ENCODE measurements at regions not wholly inside any gene's neighbourhood (a gene's known extent, or its start where the extent isn't known, plus 50 kb on each side); places are given as distances from the start of the nearest gene placed in this dataset.
"Not testable (repeated sequence)": the region's sequence is repeated elsewhere in the genome, so short reads cannot be mapped to it uniquely, and the experiment has no call there.

DNA sequence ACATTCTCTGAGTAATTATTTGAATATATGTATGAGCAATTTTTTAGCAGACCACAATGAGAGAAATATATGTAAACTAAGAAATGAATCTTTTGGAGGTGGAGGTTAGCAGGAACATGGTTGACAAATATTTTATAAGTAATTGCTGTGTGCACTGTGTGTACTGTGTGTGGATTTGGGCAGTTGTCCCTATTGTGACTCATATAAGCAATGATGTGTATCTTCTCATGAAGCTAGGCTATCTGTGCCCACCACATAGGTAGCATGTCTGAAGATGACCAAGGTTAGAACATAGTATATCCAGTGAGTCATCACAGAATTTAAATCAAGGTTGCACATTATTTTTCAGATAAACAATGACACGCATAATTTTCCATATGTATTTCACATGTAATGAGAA lies 713.9 kb upstream of the GBE1 start:
- Histone ChIP-seq H3K4me1 (ENCODE audit: control insufficient read depth, insufficient read depth, low read length) (no peaks in the 10 kb centered on the region), H3K4me3 (ENCODE audit: low read depth, low read length) (no peak overlapping the region), H3K36me3 (ENCODE audit: control insufficient read depth, insufficient read depth, low read length) (no peaks in the 10 kb centered on the region), H3K27ac (ENCODE audit: low read depth, low read length) (no peak overlapping the region), H3K27me3 (ENCODE audit: control insufficient read depth, insufficient read depth, low read length) (no peaks in the 10 kb centered on the region), H3K9me3 (ENCODE audit: control insufficient read depth, insufficient read depth, low read depth, low read length) (peaks cover 11% of the 10 kb centered on the region; the same call in 1 of the 2 replicates), H3K9ac (ENCODE audit: low read length) (no peak overlapping the region)

- Histone ChIP-seq H3K36me3 (ENCODE audit: control insufficient read depth, insufficient read depth, low read length) (no peaks in the 10 kb centered on the region), H3K9ac (ENCODE audit: low read length) (no peak overlapping the region), H3K27ac (ENCODE audit: low read depth, low read length) (no peak overlapping the region), H3K4me1 (ENCODE audit: control insufficient read depth, insufficient read depth, low read length) (no peaks in the 10 kb centered on the region), H3K27me3 (ENCODE audit: control insufficient read depth, insufficient read depth, low read length) (no peaks in the 10 kb centered on the region), H3K4me3 (ENCODE audit: low read depth, low read length) (no peak overlapping the region), H3K9me3 (ENCODE audit: control insufficient read depth, insufficient read depth, low read depth, low read length) (peaks cover 11% of the 10 kb centered on the region; the same call in 1 of the 2 replicates)
Observed at GRCh38 chr3:82474711-82475110, 713.3 kb upstream of the GBE1 start.

- Histone ChIP-seq H3K9ac (ENCODE audit: low read length) (no peak overlapping the region), H3K27ac (ENCODE audit: low read depth, low read length) (no peak overlapping the region), H3K4me3 (ENCODE audit: low read depth, low read length) (no peak overlapping the region), H3K9me3 (ENCODE audit: control insufficient read depth, insufficient read depth, low read depth, low read length) (peaks cover 11% of the 10 kb centered on the region; the same call in 1 of the 2 replicates), H3K36me3 (ENCODE audit: control insufficient read depth, insufficient read depth, low read length) (no peaks in the 10 kb centered on the region), H3K4me1 (ENCODE audit: control insufficient read depth, insufficient read depth, low read length) (no peaks in the 10 kb centered on the region), H3K27me3 (ENCODE audit: control insufficient read depth, insufficient read depth, low read length) (no peaks in the 10 kb centered on the region)
Observed at GRCh38 chr3:82473864-82474541, 712.6 kb upstream of the GBE1 start.

GRCh38 chr3:82467051-82467450 lies 705.6 kb upstream of the GBE1 start:
- Histone ChIP-seq H3K9me3 (ENCODE audit: control insufficient read depth, insufficient read depth, low read depth, low read length) (no peaks in the 10 kb centered on the region), H3K27ac (ENCODE audit: low read depth, low read length) (no peak overlapping the region), H3K9ac (ENCODE audit: low read length) (no peak overlapping the region), H3K27me3 (ENCODE audit: control insufficient read depth, insufficient read depth, low read length) (no peaks in the 10 kb centered on the region), H3K4me3 (ENCODE audit: low read depth, low read length) (no peak overlapping the region), H3K4me1 (ENCODE audit: control insufficient read depth, insufficient read depth, low read length) (no peaks in the 10 kb centered on the region), H3K36me3 (ENCODE audit: control insufficient read depth, insufficient read depth, low read length) (no peaks in the 10 kb centered on the region)

- no peaks in the 10 kb centered on the region for H3K27me3 ChIP-seq (ENCODE audit: control insufficient read depth, insufficient read depth, low read length)
- H3K36me3 ChIP-seq (ENCODE audit: control insufficient read depth, insufficient read depth, low read length) = no peaks in the 10 kb centered on the region
- no peaks in the 10 kb centered on the region for H3K9me3 ChIP-seq (ENCODE audit: control insufficient read depth, insufficient read depth, low read depth, low read length)
- no peak overlapping the region for H3K9ac ChIP-seq (ENCODE audit: low read length)
- H3K4me1 ChIP-seq (ENCODE audit: control insufficient read depth, insufficient read depth, low read length) = peaks cover 8% of the 10 kb centered on the region; the same call in 1 of the 2 replicates
- no peak overlapping the region for H3K27ac ChIP-seq (ENCODE audit: low read depth, low read length)
- H3K4me3 ChIP-seq (ENCODE audit: low read depth, low read length) = no peak overlapping the region
Observed at GRCh38 chr3:82462977-82463376, 701.5 kb upstream of the GBE1 start.

- Histone ChIP-seq H3K36me3 (ENCODE audit: control insufficient read depth, insufficient read depth, low read length) (no peaks in the 10 kb centered on the region), H3K4me1 (ENCODE audit: control insufficient read depth, insufficient read depth, low read length) (peaks cover 8% of the 10 kb centered on the region; the same call in 1 of the 2 replicates), H3K9ac (ENCODE audit: low read length) (no peak overlapping the region), H3K9me3 (ENCODE audit: control insufficient read depth, insufficient read depth, low read depth, low read length) (no peaks in the 10 kb centered on the region), H3K27me3 (ENCODE audit: control insufficient read depth, insufficient read depth, low read length) (no peaks in the 10 kb centered on the region), H3K4me3 (ENCODE audit: low read depth, low read length) (no peak overlapping the region), H3K27ac (ENCODE audit: low read depth, low read length) (no peak overlapping the region)
Observed at GRCh38 chr3:82461049-82461889, 699.8 kb upstream of the GBE1 start.

DNA sequence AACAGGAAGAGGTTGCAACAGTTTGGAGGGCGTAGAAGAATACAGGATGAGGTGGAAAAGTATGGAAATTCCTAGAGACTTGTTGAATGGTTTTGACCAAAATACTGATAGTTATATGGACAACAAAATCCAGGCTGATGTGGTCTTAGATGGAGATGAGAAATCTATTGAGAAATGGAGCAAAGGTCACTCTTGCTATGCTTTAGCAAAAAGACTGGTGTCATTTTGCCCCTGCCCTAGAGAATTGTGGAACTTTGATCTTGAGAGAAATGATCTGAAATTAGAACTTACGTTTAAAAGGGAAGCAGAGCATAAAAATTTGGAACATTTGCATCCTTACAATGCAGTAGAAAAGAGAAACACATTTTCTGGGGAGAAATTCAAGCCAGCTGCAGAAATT lies 686.9 kb upstream of the GBE1 start:
- Histone ChIP-seq H3K36me3 (ENCODE audit: control insufficient read depth, insufficient read depth, low read length) (no peaks in the 10 kb centered on the region), H3K4me3 (ENCODE audit: low read depth, low read length) (no peak overlapping the region), H3K27ac (ENCODE audit: low read depth, low read length) (no peak overlapping the region), H3K9ac (ENCODE audit: low read length) (no peak overlapping the region), H3K9me3 (ENCODE audit: control insufficient read depth, insufficient read depth, low read depth, low read length) (peaks cover 28% of the 10 kb centered on the region), H3K4me1 (ENCODE audit: control insufficient read depth, insufficient read depth, low read length) (no peaks in the 10 kb centered on the region), H3K27me3 (ENCODE audit: control insufficient read depth, insufficient read depth, low read length) (no peaks in the 10 kb centered on the region)

DNA sequence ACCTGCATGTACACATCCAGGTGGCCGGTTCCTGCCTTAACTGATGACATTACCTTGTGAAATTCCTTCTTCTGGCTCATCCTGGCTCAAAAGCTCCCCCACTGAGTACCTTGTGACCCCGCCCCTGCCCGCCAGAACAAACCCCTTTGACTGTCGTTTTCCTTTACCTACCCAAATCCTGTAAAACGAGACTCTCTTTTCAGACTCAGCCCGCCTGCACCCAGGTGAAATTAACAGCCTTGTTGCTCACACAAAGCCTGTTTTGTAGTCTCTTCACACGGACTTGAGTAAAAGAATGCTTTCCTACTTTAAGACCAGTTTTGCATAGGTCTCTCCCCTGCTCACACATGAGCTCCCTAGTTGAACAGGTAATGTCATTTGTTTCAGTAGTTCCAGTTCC lies 667.4 kb upstream of the GBE1 start:
- peak overlapping the region; percentile 30 for H3K27ac ChIP-seq (ENCODE audit: low read depth, low read length)
- H3K9ac ChIP-seq (ENCODE audit: low read length); H3K36me3 ChIP-seq (ENCODE audit: control insufficient read depth, insufficient read depth, low read length); H3K9me3 ChIP-seq (ENCODE audit: control insufficient read depth, insufficient read depth, low read depth, low read length); H3K27me3 ChIP-seq (ENCODE audit: control insufficient read depth, insufficient read depth, low read length): not testable (repeated sequence)
- peaks cover 45% of the 10 kb centered on the region for H3K4me1 ChIP-seq (ENCODE audit: control insufficient read depth, insufficient read depth, low read length)
- H3K4me3 ChIP-seq (ENCODE audit: low read depth, low read length) = 0 out of 2 replicates have a peak overlapping the region, but pooled peaks have one; percentile 9

DNA sequence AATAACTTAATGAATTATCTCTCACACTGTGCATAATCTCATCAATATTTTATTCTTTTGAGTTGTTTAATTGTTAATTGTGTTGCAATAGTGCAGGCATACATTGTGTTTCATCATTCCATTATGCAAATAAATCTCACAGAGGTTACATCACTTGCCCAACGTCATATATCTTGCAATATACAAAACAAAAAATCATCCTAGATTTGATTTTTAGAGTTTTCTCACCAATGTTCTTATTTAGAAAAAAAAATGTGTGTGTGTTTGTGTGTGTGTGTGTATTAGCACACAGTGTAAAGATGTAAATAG lies 662.5 kb upstream of the GBE1 start:
- Histone ChIP-seq H3K9ac (ENCODE audit: low read length) (no peak overlapping the region), H3K36me3 (ENCODE audit: control insufficient read depth, insufficient read depth, low read length) (no peaks in the 10 kb centered on the region), H3K4me3 (ENCODE audit: low read depth, low read length) (no peak overlapping the region), H3K27ac (ENCODE audit: low read depth, low read length) (no peak overlapping the region), H3K27me3 (ENCODE audit: control insufficient read depth, insufficient read depth, low read length) (no peaks in the 10 kb centered on the region), H3K4me1 (ENCODE audit: control insufficient read depth, insufficient read depth, low read length) (peaks cover 40% of the 10 kb centered on the region), H3K9me3 (ENCODE audit: control insufficient read depth, insufficient read depth, low read depth, low read length) (no peaks in the 10 kb centered on the region)

GRCh38 chr3:82423268-82424030 lies 662.0 kb upstream of the GBE1 start:
- Histone ChIP-seq H3K4me1 (ENCODE audit: control insufficient read depth, insufficient read depth, low read length) (peaks cover 36% of the 10 kb centered on the region), H3K4me3 (ENCODE audit: low read depth, low read length) (peak overlapping the region; percentile 9; the same call in 1 of the 2 replicates), H3K36me3 (ENCODE audit: control insufficient read depth, insufficient read depth, low read length) (no peaks in the 10 kb centered on the region), H3K9me3 (ENCODE audit: control insufficient read depth, insufficient read depth, low read depth, low read length) (no peaks in the 10 kb centered on the region), H3K9ac (ENCODE audit: low read length) (no peak overlapping the region), H3K27me3 (ENCODE audit: control insufficient read depth, insufficient read depth, low read length) (no peaks in the 10 kb centered on the region), H3K27ac (ENCODE audit: low read depth, low read length) (no peak overlapping the region)

- no peak overlapping the region for H3K27ac ChIP-seq (ENCODE audit: low read depth, low read length)
- H3K4me1 ChIP-seq (ENCODE audit: control insufficient read depth, insufficient read depth, low read length) = peaks cover 8% of the 10 kb centered on the region; the same call in 1 of the 2 replicates
- H3K4me3 ChIP-seq (ENCODE audit: low read depth, low read length) = no peak overlapping the region
- no peaks in the 10 kb centered on the region for H3K36me3 ChIP-seq (ENCODE audit: control insufficient read depth, insufficient read depth, low read length)
- no peak overlapping the region for H3K9ac ChIP-seq (ENCODE audit: low read length)
- no peaks in the 10 kb centered on the region for H3K27me3 ChIP-seq (ENCODE audit: control insufficient read depth, insufficient read depth, low read length)
- no peaks in the 10 kb centered on the region for H3K9me3 ChIP-seq (ENCODE audit: control insufficient read depth, insufficient read depth, low read depth, low read length)
Observed at GRCh38 chr3:82416830-82417229, 655.4 kb upstream of the GBE1 start.

Data from HUES6 (cell line).